ENCODE measurements at regions not wholly inside any gene's neighbourhood (a gene's known extent, or its start where the extent isn't known, plus 50 kb on each side); places are given as distances from the start of the nearest gene placed in this dataset.

- ATAC-seq (no peak), DNase-seq (ENCODE audit: low read depth, low spot score) (no peak)
- ChIA-PET CTCF (no interaction called here), POLR2A (no interaction called here)
- no TSS peak for BruUV-seq (replicated peaks)
- Histone ChIP-seq H3K4me3 (ENCODE audit: low read depth in 2 of 2, low read length in 2 of 2) (no peak overlapping the region), H3K4me1 (ENCODE audit: control insufficient read depth, insufficient read depth, low read length) (no peaks in the 10 kb centered on the region), H3K9me3 (ENCODE audit: control insufficient read depth, insufficient read depth, low read depth, low read length) (no peaks in the 10 kb centered on the region), H3K27me3 (ENCODE audit: control insufficient read depth, insufficient read depth, low read length) (no peaks in the 10 kb centered on the region), H3K27ac (ENCODE audit: low read length) (no peak overlapping the region), H3K36me3 (ENCODE audit: control insufficient read depth, insufficient read depth, low read length) (no peaks in the 10 kb centered on the region)
- TF ChIP-seq REST (IDR thresholded peaks at IDR 0.05; ENCODE audit: insufficient read depth in 1 of 2, low read depth in 2 of 2, low read length in 1 of 2) (no peak), POLR2AphosphoS5 (IDR thresholded peaks at IDR 0.05; ENCODE audit: low read depth, low read length) (no peak), CTCF (IDR thresholded peaks at IDR 0.05) (no peak), SIN3A (IDR thresholded peaks at IDR 0.05; ENCODE audit: borderline replicate concordance, insufficient read depth, low read depth, low read length) (no peak), TCF7L2 (IDR thresholded peaks at IDR 0.05; ENCODE audit: low read depth, low read length) (no peak)
- in situ Hi-C loops (cut with HindIII; ENCODE audit: low pct_unique_long_range_greater_than_20kb, low sequenced_read_pairs) (no loop called here), intact Hi-C loops (cut with micrococcal nuclease; ENCODE audit: unreplicated experiment) (no loop called here)
Measured at GRCh38 chr10:6327961-6328698, 125.4 kb downstream of the PFKFB3 start.

- BruUV-seq (replicated peaks) = no TSS peak
Measured at GRCh38 chr10:6328699-6329423, 126.1 kb downstream of the PFKFB3 start.

More at GRCh38 chr10:6328699-6329423, 126.1 kb downstream of the PFKFB3 start:
- ATAC-seq (no peak), DNase-seq (ENCODE audit: low read depth, low spot score) (no peak)
- in situ Hi-C loops (cut with HindIII; ENCODE audit: low pct_unique_long_range_greater_than_20kb, low sequenced_read_pairs) = no loop called here
- Histone ChIP-seq H3K36me3 (ENCODE audit: control insufficient read depth, insufficient read depth, low read length) (no peaks in the 10 kb centered on the region), H3K4me1 (ENCODE audit: control insufficient read depth, insufficient read depth, low read length) (no peaks in the 10 kb centered on the region), H3K4me3 (ENCODE audit: low read depth in 2 of 2, low read length in 2 of 2) (no peak overlapping the region), H3K27me3 (ENCODE audit: control insufficient read depth, insufficient read depth, low read length) (no peaks in the 10 kb centered on the region), H3K27ac (ENCODE audit: low read length) (no peak overlapping the region), H3K9me3 (ENCODE audit: control insufficient read depth, insufficient read depth, low read depth, low read length) (no peaks in the 10 kb centered on the region)
- intact Hi-C loops (cut with micrococcal nuclease; ENCODE audit: unreplicated experiment) = no loop called here
- ChIA-PET CTCF (no interaction called here), POLR2A (no interaction called here)
- no peak for TF ChIP-seq TCF7L2 (IDR thresholded peaks at IDR 0.05; ENCODE audit: low read depth, low read length)
- TF ChIP-seq SIN3A (IDR thresholded peaks at IDR 0.05; ENCODE audit: borderline replicate concordance, insufficient read depth, low read depth, low read length) = no peak
- no peak for TF ChIP-seq CTCF (IDR thresholded peaks at IDR 0.05)
- no peak for TF ChIP-seq REST (IDR thresholded peaks at IDR 0.05; ENCODE audit: insufficient read depth in 1 of 2, low read depth in 2 of 2, low read length in 1 of 2)
- TF ChIP-seq POLR2AphosphoS5 (IDR thresholded peaks at IDR 0.05; ENCODE audit: low read depth, low read length) = no peak
